Trophoblast cell (in vitro differentiated cells and primary cell): ENCODE measurements at regions not wholly inside any gene's neighbourhood (a gene's known extent, or its start where the extent isn't known, plus 50 kb on each side); places are given as distances from the start of the nearest gene placed in this dataset.

Source experiments
- DNase-seq, 2 donors: peaks; one replicate each; pipeline ENCODE4 v3.0.0-alpha.2; 2016
- H2AFZ ChIP-seq: 2 replicates; pipeline ENCODE4 v1.6.1; 2013; ENCODE audit warnings: low read length, moderate library complexity, mild to moderate bottlenecking; ENCODE audit not compliant: insufficient read depth, poor library complexity
- H2AK5ac ChIP-seq: 2 replicates; pipeline ENCODE4 v1.6.1; 2013; ENCODE audit warnings: mild to moderate bottlenecking, low read length
- H2BK120ac ChIP-seq: 2 replicates; pipeline ENCODE4 v1.6.1; 2013; ENCODE audit warnings: low read length, mild to moderate bottlenecking, moderate library complexity; ENCODE audit not compliant: insufficient read depth, poor library complexity
- H2BK12ac ChIP-seq: 2 replicates; pipeline ENCODE4 v1.6.1; 2013; ENCODE audit warnings: mild to moderate bottlenecking, low read length, moderate library complexity
- H2BK5ac ChIP-seq: 2 replicates; pipeline ENCODE4 v1.6.1; 2013; ENCODE audit warnings: low read length, low read depth, moderate library complexity, mild to moderate bottlenecking; ENCODE audit not compliant: poor library complexity
- H3K14ac ChIP-seq: 2 replicates; pipeline ENCODE4 v1.6.1; 2013; ENCODE audit warnings: mild to moderate bottlenecking, low read length
- H3K18ac ChIP-seq: 2 replicates; pipeline ENCODE4 v1.6.1; 2013; ENCODE audit warnings: mild to moderate bottlenecking, low read length
- H3K23ac ChIP-seq: 2 replicates; pipeline ENCODE4 v1.6.1; 2013; ENCODE audit warnings: low read length
- H3K27ac ChIP-seq: 2 replicates; pipeline ENCODE4 v1.5.1; 2013; ENCODE audit warnings: low read depth, mild to moderate bottlenecking, inconsistent platforms, low read length, moderate library complexity
- H3K27me3 ChIP-seq: 2 replicates; pipeline ENCODE4 v1.6.1; 2013; ENCODE audit warnings: inconsistent platforms, mild to moderate bottlenecking, low read length, moderate library complexity; ENCODE audit not compliant: insufficient read depth
- H3K36me3 ChIP-seq, 2 experiments: 1 replicate in 1 of 2; 2 replicates in 1 of 2; pipeline ENCODE4 v1.6.1; 2013; ENCODE audit warnings: low read length in 2 of 2, mild to moderate bottlenecking in 2 of 2, moderate library complexity in 1 of 2; ENCODE audit not compliant: insufficient read depth in 2 of 2, control insufficient read depth in 1 of 2
- H3K4ac ChIP-seq: 2 replicates; pipeline ENCODE4 v1.6.1; 2013; ENCODE audit warnings: low read depth, mild to moderate bottlenecking, low read length, moderate library complexity
- H3K4me1 ChIP-seq, 2 experiments: 1 replicate in 1 of 2; 2 replicates in 1 of 2; pipeline ENCODE4 v1.6.1; 2013; ENCODE audit warnings: low read length in 2 of 2, mild to moderate bottlenecking in 2 of 2, moderate library complexity in 1 of 2; ENCODE audit not compliant: insufficient read depth in 2 of 2, control insufficient read depth in 1 of 2
- H3K4me2 ChIP-seq: 2 replicates; pipeline ENCODE4 v1.6.1; 2013; ENCODE audit warnings: inconsistent platforms, mild to moderate bottlenecking, low read length, moderate library complexity
- H3K4me3 ChIP-seq: 2 replicates; pipeline ENCODE4 v1.5.1; 2013; ENCODE audit warnings: mild to moderate bottlenecking, low read depth, low read length, inconsistent platforms
- H3K79me1 ChIP-seq: one replicate; pipeline ENCODE4 v1.6.1; 2013; ENCODE audit warnings: low read length
- H3K79me2 ChIP-seq: 2 replicates; pipeline ENCODE4 v1.6.1; 2013; ENCODE audit warnings: low read length, mild to moderate bottlenecking; ENCODE audit not compliant: control insufficient read depth, insufficient read depth, poor library complexity
- H3K9ac ChIP-seq: 2 replicates; pipeline ENCODE4 v1.6.1; 2013; ENCODE audit warnings: mild to moderate bottlenecking, low read length
- H3K9me3 ChIP-seq: 2 replicates; pipeline ENCODE4 v1.6.1; 2013; ENCODE audit warnings: low read depth, mild to moderate bottlenecking, control low read depth, inconsistent platforms, low read length; ENCODE audit not compliant: insufficient read depth
- H4K12ac ChIP-seq: 2 replicates; pipeline ENCODE4 v1.6.1; 2013; ENCODE audit warnings: low read depth, mild to moderate bottlenecking, low read length, moderate library complexity
- H4K8ac ChIP-seq: 2 replicates; pipeline ENCODE4 v1.6.1; 2013; ENCODE audit warnings: low read depth, mild to moderate bottlenecking, low read length, moderate library complexity
- H4K91ac ChIP-seq: one replicate; pipeline ENCODE4 v1.6.1; 2013; ENCODE audit warnings: low read depth, mild to moderate bottlenecking, low read length, moderate library complexity
- WGBS: extraction: QIAGEN DNeasy Blood & Tissue Kit; methylation state at CpG from one replicate; pipeline ENCODE4 v1.1.7; 2013; ENCODE audit warnings: missing lambda C conversion rate; ENCODE audit not compliant: insufficient read length, insufficient coverage; ENCODE audit errors: extremely low coverage; 5-methylcytosine and 5-hydroxymethylcytosine counted together

- H3K4me3 ChIP-seq: no peak overlapping the region
- H4K12ac ChIP-seq: no peak overlapping the region
- no peak overlapping the region for H3K4me2 ChIP-seq
- no CpG with 5 or more reads among the region's 1 CpG for WGBS
- H4K8ac ChIP-seq: no peak overlapping the region
- no peak overlapping the region for H2BK120ac ChIP-seq
- no peaks in the 10 kb centered on the region for H3K79me1 ChIP-seq
- H3K9ac ChIP-seq: no peak overlapping the region
- no peak overlapping the region for H3K27ac ChIP-seq
- DNase-seq: no peak
- H3K27me3 ChIP-seq: no peaks in the 10 kb centered on the region
- H2BK5ac ChIP-seq: no peak overlapping the region
- no peak overlapping the region for H3K4ac ChIP-seq
- H3K79me2 ChIP-seq: no peaks in the 10 kb centered on the region
- H3K23ac ChIP-seq: no peak overlapping the region
- H2AFZ ChIP-seq: no peak overlapping the region
- no peak overlapping the region for H4K91ac ChIP-seq
- H3K4me1 ChIP-seq: no peaks in the 10 kb centered on the region
- H2AK5ac ChIP-seq: no peak overlapping the region
- H3K18ac ChIP-seq: no peak overlapping the region
- no peaks in the 10 kb centered on the region for H3K36me3 ChIP-seq
- H2BK12ac ChIP-seq: no peak overlapping the region
- no peaks in the 10 kb centered on the region for H3K9me3 ChIP-seq
- no peak overlapping the region for H3K14ac ChIP-seq
Measured at GRCh38 chr2:122512091-122512490, 756.6 kb downstream of the TSN start.

GRCh38 chr2:122514451-122514996 lies 759.1 kb downstream of the TSN start:
- no peak overlapping the region for H3K4ac ChIP-seq
- H2BK5ac ChIP-seq: no peak overlapping the region
- H4K91ac ChIP-seq: no peak overlapping the region
- no peaks in the 10 kb centered on the region for H3K79me2 ChIP-seq
- no peaks in the 10 kb centered on the region for H3K27me3 ChIP-seq
- H2AFZ ChIP-seq: no peak overlapping the region
- no peaks in the 10 kb centered on the region for H3K36me3 ChIP-seq
- no peak overlapping the region for H3K9ac ChIP-seq
- no peak overlapping the region for H3K23ac ChIP-seq
- no peak overlapping the region for H2BK12ac ChIP-seq
- H3K14ac ChIP-seq: no peak overlapping the region
- H4K8ac ChIP-seq: no peak overlapping the region
- no peak overlapping the region for H4K12ac ChIP-seq
- no peaks in the 10 kb centered on the region for H3K9me3 ChIP-seq
- no peak overlapping the region for H2AK5ac ChIP-seq
- H3K79me1 ChIP-seq: peaks cover 2% of the 10 kb centered on the region
- no CpG with 5 or more reads among the region's 7 CpGs for WGBS
- H3K4me1 ChIP-seq: no peaks in the 10 kb centered on the region
- no peak overlapping the region for H3K27ac ChIP-seq
- no peak overlapping the region for H3K18ac ChIP-seq
- DNase-seq: no peak
- no peak overlapping the region for H3K4me3 ChIP-seq
- H2BK120ac ChIP-seq: no peak overlapping the region
- no peak overlapping the region for H3K4me2 ChIP-seq

GRCh38 chr2:122515731-122516290 lies 760.4 kb downstream of the TSN start:
- H3K79me1 ChIP-seq: peaks cover 2% of the 10 kb centered on the region
- no peak overlapping the region for H3K23ac ChIP-seq
- no peak overlapping the region for H3K18ac ChIP-seq
- H2AFZ ChIP-seq: no peak overlapping the region
- no peak for DNase-seq
- H2BK120ac ChIP-seq: no peak overlapping the region
- no peak overlapping the region for H3K9ac ChIP-seq
- H3K4me3 ChIP-seq: no peak overlapping the region
- no peak overlapping the region for H2AK5ac ChIP-seq
- H4K8ac ChIP-seq: no peak overlapping the region
- no peaks in the 10 kb centered on the region for H3K36me3 ChIP-seq
- H3K4me2 ChIP-seq: no peak overlapping the region
- H3K27ac ChIP-seq: no peak overlapping the region
- no peak overlapping the region for H2BK5ac ChIP-seq
- H4K12ac ChIP-seq: no peak overlapping the region
- no peaks in the 10 kb centered on the region for H3K79me2 ChIP-seq
- no peak overlapping the region for H3K4ac ChIP-seq
- no peak overlapping the region for H4K91ac ChIP-seq
- H3K9me3 ChIP-seq: no peaks in the 10 kb centered on the region
- no peaks in the 10 kb centered on the region for H3K4me1 ChIP-seq
- H3K14ac ChIP-seq: no peak overlapping the region
- no peak overlapping the region for H2BK12ac ChIP-seq
- no peaks in the 10 kb centered on the region for H3K27me3 ChIP-seq
- WGBS: no CpG with 5 or more reads among the region's 5 CpGs

GRCh38 chr2:122516775-122517174 lies 761.3 kb downstream of the TSN start:
- Histone ChIP-seq H2AFZ (no peak overlapping the region), H3K4me1 (no peaks in the 10 kb centered on the region), H3K27ac (no peak overlapping the region), H3K79me2 (no peaks in the 10 kb centered on the region), H3K27me3 (no peaks in the 10 kb centered on the region), H3K36me3 (no peaks in the 10 kb centered on the region), H2BK5ac (no peak overlapping the region), H3K79me1 (peaks cover 4% of the 10 kb centered on the region), H3K23ac (no peak overlapping the region), H2BK120ac (no peak overlapping the region), H2BK12ac (no peak overlapping the region), H3K4me3 (no peak overlapping the region), H3K4ac (no peak overlapping the region), H4K8ac (no peak overlapping the region), H3K9me3 (no peaks in the 10 kb centered on the region), H3K4me2 (no peak overlapping the region), H3K18ac (no peak overlapping the region), H3K9ac (no peak overlapping the region), H4K91ac (no peak overlapping the region), H3K14ac (no peak overlapping the region), H2AK5ac (no peak overlapping the region), H4K12ac (no peak overlapping the region)
- WGBS: no CpG with 5 or more reads among the region's 2 CpGs
- no peak for DNase-seq
